GM10266 (cell line): ENCODE measurements at regions not wholly inside any gene's neighbourhood (a gene's known extent, or its start where the extent isn't known, plus 50 kb on each side); places are given as distances from the start of the nearest gene placed in this dataset.
"Not testable (repeated sequence)": the region's sequence is repeated elsewhere in the genome, so short reads cannot be mapped to it uniquely, and the experiment has no call there.

Experiments used
- DNase-seq: peaks from one replicate; pipeline ENCODE4 v3.0.0; 2012; ENCODE audit errors: extremely low spot score
- CTCF ChIP-seq: IDR thresholded peaks from 2 replicates; pipeline ENCODE4 v1.5.1; 2012; ENCODE audit warnings: mild to moderate bottlenecking, low read depth; ENCODE audit not compliant: control insufficient read depth, insufficient read depth; ENCODE audit errors: missing control alignments

GRCh38 chr4:115484479-115484878 is 371.1 kb upstream of the NDST4 start:
- no peak for DNase-seq
- TF ChIP-seq CTCF: no peak

GRCh38 chr4:115470763-115471162 is 357.3 kb upstream of the NDST4 start:
- no peak for DNase-seq
- TF ChIP-seq CTCF: no peak

GRCh38 chr4:115459301-115459700 is 345.9 kb upstream of the NDST4 start:
- DNase-seq: not testable (repeated sequence)

GRCh38 chr4:115456231-115456630 is 342.8 kb upstream of the NDST4 start:
- DNase-seq: no peak
- no peak for TF ChIP-seq CTCF

GRCh38 chr4:115454228-115454627 is 340.8 kb upstream of the NDST4 start:
- TF ChIP-seq CTCF: no peak
- DNase-seq: no peak

- no peak for DNase-seq
- TF ChIP-seq CTCF: no peak
Measured at GRCh38 chr4:115453416-115453815, 340.0 kb upstream of the NDST4 start.

GRCh38 chr4:115452229-115452628 is 338.8 kb upstream of the NDST4 start:
- DNase-seq: not testable (repeated sequence)

- DNase-seq: no peak
- TF ChIP-seq CTCF: no peak
Measured at GRCh38 chr4:115437739-115438138, 324.3 kb upstream of the NDST4 start.

- no peak for TF ChIP-seq CTCF
- no peak for DNase-seq
Measured at GRCh38 chr4:115433491-115433890, 320.1 kb upstream of the NDST4 start.
